Loucy (cell line): ENCODE measurements at regions not wholly inside any gene's neighbourhood (a gene's known extent, or its start where the extent isn't known, plus 50 kb on each side); places are given as distances from the start of the nearest gene placed in this dataset.

Source experiments
- CTCF ChIP-seq: fragments of 200-600 bp; sonication (generic); conservative IDR thresholded peaks from 2 replicates; pipeline ENCODE4 v1.5.1; 2014; ENCODE audit warnings: mild to moderate bottlenecking, antibody characterized with exemption, low read length
- EZH2phosphoT487 ChIP-seq: fragments of 200-600 bp; IDR thresholded peaks from 2 replicates; pipeline ENCODE4 v1.6.1; 2018; ENCODE audit warnings: antibody characterized with exemption, mild to moderate bottlenecking, moderate library complexity, borderline replicate concordance

GRCh38 chr3:166285001-166285400 lies 447.8 kb upstream of the BCHE start:
- TF ChIP-seq CTCF (no peak), EZH2phosphoT487 (no peak)
